Gastrocnemius medialis (tissue), 4 donors: ENCODE measurements at regions not wholly inside any gene's neighbourhood (a gene's known extent, or its start where the extent isn't known, plus 50 kb on each side); places are given as distances from the start of the nearest gene placed in this dataset.
"Not testable (repeated sequence)": the region's sequence is repeated elsewhere in the genome, so short reads cannot be mapped to it uniquely, and the experiment has no call there.

Experiments used
- ATAC-seq, 2 donors: fragments of 150-250 bp; one replicate each; pipeline ENCODE4 v1.9.1; 2016
- DNase-seq, 2 donors: peaks; one replicate each; pipeline ENCODE4 v3.0.0-alpha.2; 2019
- H3K27ac ChIP-seq, 4 donors: fragments of 200-600 bp; sonication (generic); 1 replicate in 1 of 4; 2 replicates in 3 of 4; pipeline ENCODE4 v1.5.1; 2016 to 2018; ENCODE audit warnings: mild to moderate bottlenecking in 2 of 4, moderate library complexity in 1 of 4
- H3K27me3 ChIP-seq, 3 donors: fragments of 200-600 bp; sonication (generic) in 2 of 3; 1 replicate in 1 of 3; 2 replicates in 2 of 3; pipeline versions ENCODE4 v1.5.1 to v1.6.0; 2016 to 2019; ENCODE audit warnings: mild to moderate bottlenecking in 1 of 3, moderate library complexity in 1 of 3
- H3K36me3 ChIP-seq, 2 donors: fragments of 200-600 bp; sonication (generic) in 1 of 2; one replicate each; pipeline ENCODE4 v1.5.1; 2017 to 2018
- H3K4me1 ChIP-seq, 2 donors: fragments of 200-600 bp; sonication (generic) in 1 of 2; one replicate each; pipeline ENCODE4 v1.5.1; 2016 to 2017; ENCODE audit warnings: mild to moderate bottlenecking in 2 of 2
- H3K4me3 ChIP-seq, 4 donors: fragments of 200-600 bp; sonication (generic) in 3 of 4; 1 replicate in 1 of 4; 2 replicates in 3 of 4; pipeline ENCODE4 v1.5.1; 2016 to 2019; ENCODE audit warnings: mild to moderate bottlenecking in 2 of 4
- H3K9me3 ChIP-seq, 3 donors: fragments of 200-600 bp; sonication (generic) in 2 of 3; 1 replicate in 1 of 3; 2 replicates in 2 of 3; pipeline ENCODE4 v1.5.1; 2016 to 2019
- CTCF ChIP-seq, 5 experiments: fragments of 450-650 bp in 3 of 5; fragments of 200-600 bp in 2 of 5; sonication (generic) in 2 of 5; IDR thresholded peaks in 4 of 5; conservative IDR thresholded peaks in 1 of 5; 1 replicate in 4 of 5; 2 replicates in 1 of 5; pipeline ENCODE4 v1.5.1; 2016 to 2019; ENCODE audit warnings: antibody characterized with exemption in 5 of 5, mild to moderate bottlenecking in 3 of 5, moderate library complexity in 3 of 5
- POLR2A ChIP-seq, 2 donors: fragments of 450-650 bp; IDR thresholded peaks; one replicate each; pipeline ENCODE4 v1.6.1; 2017; ENCODE audit warnings: antibody characterized with exemption in 2 of 2, mild to moderate bottlenecking in 2 of 2, moderate library complexity in 2 of 2
- in situ Hi-C, 4 donors: fragments of 200-750 bp; cut with MboI; loops; one replicate each; pipeline versions ENCODE4 v1.15.0 to v1.8.0; 2017; ENCODE audit warnings: low sequenced_read_pairs in 4 of 4
- intact Hi-C: fragments of 100-400 bp; cut with DNase I; formaldehyde crosslinking; loops from one replicate; pipeline ENCODE4 v1.15.1; 2023; ENCODE audit warnings: low total_unique reads

- Histone ChIP-seq H3K27me3 (no peaks in the 10 kb centered on the region), H3K9me3 (no peaks in the 10 kb centered on the region), H3K27ac (no peak overlapping the region), H3K4me1 (no peaks in the 10 kb centered on the region), H3K4me3 (no peak overlapping the region), H3K36me3 (no peaks in the 10 kb centered on the region)
- no peak for ATAC-seq
- no peak for DNase-seq
- TF ChIP-seq POLR2A (IDR thresholded peaks at IDR 0.05), result no peak
- no peak for TF ChIP-seq CTCF (IDR thresholded peaks at IDR 0.05 in 4 of 5, conservative IDR thresholded peaks at IDR 0.05 in 1 of 5)
- in situ Hi-C loops, result no loop called here
- intact Hi-C loops, result no loop called here
These were observed 106.3 kb downstream of the TRIM43 start for GRCh38 chr2:95698146-95698545.

- intact Hi-C loops, in situ Hi-C loops, H3K4me3 ChIP-seq, ATAC-seq, H3K36me3 ChIP-seq, H3K9me3 ChIP-seq, H3K27ac ChIP-seq, H3K27me3 ChIP-seq, H3K4me1 ChIP-seq, DNase-seq: not testable (repeated sequence)
These were observed 107.7 kb downstream of the TRIM43 start for GRCh38 chr2:95699201-95700184.

GRCh38 chr2:95700519-95700918 is 108.7 kb downstream of the TRIM43 start:
- H3K9me3 ChIP-seq, result no peaks in the 10 kb centered on the region
- H3K4me1 ChIP-seq, result no peaks in the 10 kb centered on the region
- no peak for ATAC-seq
- no peak overlapping the region for H3K27ac ChIP-seq
- TF ChIP-seq CTCF (IDR thresholded peaks at IDR 0.05 in 4 of 5, conservative IDR thresholded peaks at IDR 0.05 in 1 of 5) (no peak), POLR2A (IDR thresholded peaks at IDR 0.05) (no peak)
- intact Hi-C loops, result no loop called here
- no peak for DNase-seq
- no peaks in the 10 kb centered on the region for H3K36me3 ChIP-seq
- H3K27me3 ChIP-seq, result no peaks in the 10 kb centered on the region
- H3K4me3 ChIP-seq, result no peak overlapping the region
- in situ Hi-C loops, result no loop called here

GRCh38 chr2:95702471-95702870 is 110.7 kb downstream of the TRIM43 start:
- intact Hi-C loops (no loop called here), in situ Hi-C loops (no loop called here)
- no peak overlapping the region for H3K27ac ChIP-seq
- no peaks in the 10 kb centered on the region for H3K9me3 ChIP-seq
- TF ChIP-seq CTCF (IDR thresholded peaks at IDR 0.05 in 4 of 5, conservative IDR thresholded peaks at IDR 0.05 in 1 of 5), result no peak
- no peak for TF ChIP-seq POLR2A (IDR thresholded peaks at IDR 0.05)
- H3K36me3 ChIP-seq, result no peaks in the 10 kb centered on the region
- H3K4me3 ChIP-seq, result no peak overlapping the region
- ATAC-seq, result no peak
- no peaks in the 10 kb centered on the region for H3K4me1 ChIP-seq
- DNase-seq, result no peak
- H3K27me3 ChIP-seq, result no peaks in the 10 kb centered on the region

GRCh38 chr2:95707161-95707560 is 115.4 kb downstream of the TRIM43 start:
- DNase-seq, ATAC-seq, H3K27ac ChIP-seq, intact Hi-C loops, H3K36me3 ChIP-seq, H3K27me3 ChIP-seq, H3K4me1 ChIP-seq, H3K9me3 ChIP-seq, H3K4me3 ChIP-seq, in situ Hi-C loops: not testable (repeated sequence)
